ENCODE measurements at regions not wholly inside any gene's neighbourhood (a gene's known extent, or its start where the extent isn't known, plus 50 kb on each side); places are given as distances from the start of the nearest gene placed in this dataset.

DNA sequence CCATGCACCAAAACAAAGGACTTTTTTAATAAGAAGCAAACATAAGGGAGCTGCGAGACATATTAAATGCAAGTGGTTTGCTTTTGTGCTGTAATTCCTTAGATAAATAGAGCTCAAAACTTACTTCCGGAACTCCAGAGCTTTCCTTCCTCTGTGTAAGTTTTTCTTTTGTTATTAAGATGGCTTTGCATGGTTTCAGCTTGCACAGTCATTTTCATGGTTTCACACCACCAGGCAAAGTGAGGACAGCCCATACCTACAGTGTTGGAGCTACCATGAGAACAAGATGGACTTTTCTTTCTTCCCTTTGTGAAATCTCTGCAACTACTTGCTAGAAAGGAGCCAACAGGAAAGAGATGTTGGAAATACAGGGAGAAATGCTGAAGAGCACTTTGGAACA lies 368.0 kb downstream of the SETD4 start:
- intact Hi-C loops (cut with micrococcal nuclease) = no loop called here
- DNase-seq (ENCODE audit: low spot score) = no peak

DNA sequence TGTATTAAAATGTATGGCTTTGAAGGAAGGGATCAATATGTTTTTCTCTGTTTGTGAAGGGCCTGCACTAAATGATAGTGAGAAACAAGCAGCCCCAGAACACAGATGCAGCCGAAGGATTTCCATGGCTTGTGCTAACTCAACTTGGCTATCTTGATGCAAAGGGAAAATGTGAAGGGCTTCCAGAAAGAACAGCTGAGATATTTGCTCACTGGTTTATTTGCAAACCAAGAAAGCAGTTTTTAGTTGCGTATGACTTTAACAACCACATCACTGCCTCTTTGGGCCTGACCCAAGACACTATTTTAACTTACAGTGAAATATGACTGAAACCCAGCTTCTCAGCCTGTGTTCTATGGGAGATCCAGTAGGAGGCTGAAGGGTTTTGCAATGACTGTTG lies 369.9 kb downstream of the SETD4 start:
- Mint-ChIP-seq H3K4me1 (ENCODE audit: low read depth) (peaks cover 6% of the 10 kb centered on the region), H3K27me3 (ENCODE audit: insufficient read depth) (peaks cover 14% of the 10 kb centered on the region), H3K9me3 (peaks cover 9% of the 10 kb centered on the region), H3K36me3 (ENCODE audit: low read depth) (no peaks in the 10 kb centered on the region), H3K4me3 (no peak overlapping the region), H3K27ac (no peak overlapping the region)
- DNase-seq (ENCODE audit: low spot score) = no peak
- intact Hi-C loops (cut with micrococcal nuclease) = no loop called here

More for the DNA sequence above, 368.0 kb downstream of the SETD4 start:
- H3K4me1 Mint-ChIP-seq (ENCODE audit: low read depth) = peaks cover 6% of the 10 kb centered on the region
- peaks cover 12% of the 10 kb centered on the region for H3K27me3 Mint-ChIP-seq (ENCODE audit: insufficient read depth)
- no peaks in the 10 kb centered on the region for H3K36me3 Mint-ChIP-seq (ENCODE audit: low read depth)
- no peak overlapping the region for H3K27ac Mint-ChIP-seq
- H3K9me3 Mint-ChIP-seq = peaks cover 9% of the 10 kb centered on the region
- no peak overlapping the region for H3K4me3 Mint-ChIP-seq

DNA sequence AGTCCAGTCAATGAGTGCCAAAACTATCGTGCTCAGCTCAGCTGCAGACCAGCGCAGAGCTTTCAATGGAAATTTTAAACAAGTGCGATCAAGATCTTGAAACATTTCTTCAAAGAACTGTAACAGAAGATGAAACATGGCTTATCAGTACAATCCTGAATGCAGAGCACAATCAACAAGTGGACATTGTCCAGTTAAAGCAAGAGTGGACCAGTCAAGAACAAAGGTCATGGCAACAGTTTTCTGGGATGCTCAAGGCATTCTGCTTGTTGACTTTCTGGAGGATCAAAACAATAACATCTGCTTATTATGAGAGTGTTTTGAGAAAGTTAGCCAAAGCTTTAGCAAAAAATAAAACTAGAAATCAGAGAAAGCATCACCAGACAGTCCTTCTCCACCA lies 374.2 kb downstream of the SETD4 start:
- no peak overlapping the region for H3K27ac Mint-ChIP-seq
- H3K9me3 Mint-ChIP-seq = no peaks in the 10 kb centered on the region
- H3K4me3 Mint-ChIP-seq = no peak overlapping the region
- no peaks in the 10 kb centered on the region for H3K36me3 Mint-ChIP-seq (ENCODE audit: low read depth)
- H3K4me1 Mint-ChIP-seq (ENCODE audit: low read depth) = peaks cover 13% of the 10 kb centered on the region
- intact Hi-C loops (cut with micrococcal nuclease) = no loop called here
- H3K27me3 Mint-ChIP-seq (ENCODE audit: insufficient read depth) = peaks cover 22% of the 10 kb centered on the region
- DNase-seq (ENCODE audit: low spot score) = no peak

DNA sequence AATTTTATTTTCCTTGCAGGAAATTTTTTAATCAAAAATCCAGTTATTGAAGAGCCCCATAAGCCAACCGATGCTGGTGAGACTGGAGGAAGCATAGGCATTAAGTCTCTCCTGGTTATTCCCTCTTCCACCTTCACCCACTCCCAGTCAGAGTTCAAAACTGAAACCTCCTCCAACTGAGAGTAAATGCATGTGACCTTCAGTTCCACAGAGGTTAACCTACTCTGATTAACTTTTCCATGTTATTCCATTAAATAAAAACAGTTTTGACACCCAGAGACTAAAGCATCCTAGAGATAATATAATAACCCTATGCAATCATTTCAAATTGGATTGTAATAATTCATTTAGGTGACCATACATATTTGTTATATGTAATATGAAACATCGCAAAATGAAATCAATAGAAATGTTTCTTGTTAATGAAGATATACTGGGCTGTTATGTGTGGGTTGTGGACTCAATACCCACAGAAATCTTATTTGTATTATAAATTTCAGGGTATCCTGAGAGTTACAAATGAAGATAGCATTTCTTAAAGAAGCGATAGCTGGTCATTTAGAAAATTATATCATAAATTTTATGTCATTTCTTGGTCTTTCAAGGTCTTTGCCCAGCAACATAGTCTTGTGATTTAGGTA lies 376.5 kb downstream of the SETD4 start:
- Mint-ChIP-seq H3K4me3 (no peak overlapping the region), H3K27ac (no peak overlapping the region), H3K9me3 (no peaks in the 10 kb centered on the region), H3K36me3 (ENCODE audit: low read depth) (no peaks in the 10 kb centered on the region), H3K27me3 (ENCODE audit: insufficient read depth) (peaks cover 19% of the 10 kb centered on the region), H3K4me1 (ENCODE audit: low read depth) (peaks cover 13% of the 10 kb centered on the region)
- intact Hi-C loops (cut with micrococcal nuclease) = no loop called here
- DNase-seq (ENCODE audit: low spot score) = no peak

DNA sequence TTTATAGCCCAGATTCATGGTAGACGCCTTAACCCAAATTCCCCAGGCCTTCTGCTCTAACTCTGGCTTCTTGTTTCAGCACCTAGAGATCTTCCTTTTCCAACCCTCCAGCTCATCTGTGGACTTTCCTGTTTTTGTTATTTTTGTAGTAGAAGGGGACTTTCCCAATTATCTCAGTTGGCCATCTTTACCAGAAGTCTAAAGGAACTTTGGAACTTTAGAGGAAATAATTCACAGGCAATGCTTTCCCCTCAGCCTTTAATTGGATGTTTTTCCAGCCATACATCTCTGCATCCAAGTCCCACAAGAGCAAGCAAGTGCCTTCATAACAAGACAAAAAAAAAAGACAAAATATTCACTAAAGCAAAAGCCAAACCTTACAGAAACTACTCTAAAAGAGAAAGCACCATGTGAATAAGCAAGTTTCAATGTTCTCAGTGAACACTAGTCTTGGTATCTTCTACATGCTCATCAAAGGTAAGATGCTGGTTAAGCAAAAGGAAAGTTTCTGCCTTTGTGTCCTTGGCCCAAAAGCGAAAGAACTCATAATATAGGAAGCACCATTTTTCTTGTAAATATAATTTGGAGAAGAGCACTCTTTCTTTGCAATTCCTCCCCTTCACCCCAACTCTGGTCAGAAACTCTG lies 377.3 kb downstream of the SETD4 start:
- peaks cover 19% of the 10 kb centered on the region for H3K27me3 Mint-ChIP-seq (ENCODE audit: insufficient read depth)
- peaks cover 13% of the 10 kb centered on the region for H3K4me1 Mint-ChIP-seq (ENCODE audit: low read depth)
- no peak overlapping the region for H3K4me3 Mint-ChIP-seq
- intact Hi-C loops (cut with micrococcal nuclease) = no loop called here
- H3K9me3 Mint-ChIP-seq = no peaks in the 10 kb centered on the region
- no peak for DNase-seq (ENCODE audit: low spot score)
- no peaks in the 10 kb centered on the region for H3K36me3 Mint-ChIP-seq (ENCODE audit: low read depth)
- H3K27ac Mint-ChIP-seq = no peak overlapping the region

DNA sequence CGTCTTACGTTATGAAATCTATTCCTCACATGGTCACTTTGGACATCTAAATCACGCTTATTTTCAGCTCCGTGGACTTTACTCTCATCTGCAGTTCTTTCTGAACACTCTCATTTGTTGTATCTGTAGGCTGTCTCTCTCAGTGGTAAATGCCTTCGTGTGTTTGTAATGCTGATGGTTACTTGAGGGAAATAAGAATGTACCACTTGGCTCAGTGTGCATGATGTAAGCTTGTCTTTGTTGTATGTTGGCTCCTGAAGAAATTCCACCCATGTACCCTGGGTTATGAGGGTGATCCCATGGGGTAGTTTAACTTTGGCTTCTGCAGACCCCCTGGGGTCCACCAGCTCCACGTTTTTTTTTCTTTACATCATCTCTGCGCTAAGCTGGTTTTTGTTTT lies 378.4 kb downstream of the SETD4 start:
- H3K4me1 Mint-ChIP-seq (ENCODE audit: low read depth) = peaks cover 13% of the 10 kb centered on the region
- no peaks in the 10 kb centered on the region for H3K36me3 Mint-ChIP-seq (ENCODE audit: low read depth)
- H3K9me3 Mint-ChIP-seq = no peaks in the 10 kb centered on the region
- H3K27ac Mint-ChIP-seq = no peak overlapping the region
- intact Hi-C loops (cut with micrococcal nuclease) = no loop called here
- H3K27me3 Mint-ChIP-seq (ENCODE audit: insufficient read depth) = peaks cover 17% of the 10 kb centered on the region
- no peak for DNase-seq (ENCODE audit: low spot score)
- H3K4me3 Mint-ChIP-seq = no peak overlapping the region

DNA sequence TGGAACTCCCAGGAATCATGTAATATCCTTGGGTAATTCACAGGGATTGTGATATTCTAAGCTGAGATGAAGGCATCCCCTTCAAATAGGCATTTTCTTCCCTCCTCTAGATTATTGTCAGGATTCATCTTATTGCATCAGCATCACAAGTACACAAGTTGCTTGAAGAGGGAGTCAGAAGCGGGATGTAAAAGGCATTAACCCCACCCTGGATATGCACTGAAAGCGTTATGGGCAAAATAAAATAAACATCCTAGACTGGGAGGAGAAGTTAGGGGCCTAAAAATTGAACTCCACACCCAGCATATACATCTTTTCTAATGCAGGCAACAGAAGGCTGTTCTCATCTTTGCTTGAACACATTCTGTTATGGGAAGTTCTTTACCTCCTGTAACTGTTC lies 381.2 kb downstream of the SETD4 start:
- Mint-ChIP-seq H3K27me3 (ENCODE audit: insufficient read depth) (peaks cover 14% of the 10 kb centered on the region), H3K27ac (no peak overlapping the region), H3K36me3 (ENCODE audit: low read depth) (no peaks in the 10 kb centered on the region), H3K4me3 (no peak overlapping the region), H3K4me1 (ENCODE audit: low read depth) (peaks cover 17% of the 10 kb centered on the region), H3K9me3 (no peaks in the 10 kb centered on the region)
- no peak for DNase-seq (ENCODE audit: low spot score)
- intact Hi-C loops (cut with micrococcal nuclease) = no loop called here

DNA sequence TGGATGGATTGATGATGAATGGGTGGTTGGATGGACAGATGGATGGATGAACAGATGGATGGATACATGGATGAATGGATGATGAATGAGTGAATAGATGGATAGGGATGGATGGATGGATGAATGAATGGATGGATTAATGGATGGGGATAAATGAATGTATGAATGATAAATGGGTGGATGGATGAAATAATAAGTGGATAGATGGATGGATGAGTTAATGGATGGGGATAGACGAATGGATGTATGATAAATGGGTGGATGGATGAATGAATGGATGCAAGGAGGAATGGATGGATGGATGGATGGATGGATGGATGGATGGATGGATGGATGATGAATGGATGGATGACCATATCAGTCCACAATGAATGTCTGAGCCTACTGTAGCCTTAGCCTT lies 381.9 kb downstream of the SETD4 start:
- intact Hi-C loops (cut with micrococcal nuclease) = no loop called here
- DNase-seq (ENCODE audit: low spot score) = no peak
- Mint-ChIP-seq H3K4me1 (ENCODE audit: low read depth) (peaks cover 12% of the 10 kb centered on the region), H3K27me3 (ENCODE audit: insufficient read depth) (peaks cover 14% of the 10 kb centered on the region), H3K9me3 (no peaks in the 10 kb centered on the region), H3K4me3 (no peak overlapping the region), H3K36me3 (ENCODE audit: low read depth) (no peaks in the 10 kb centered on the region), H3K27ac (no peak overlapping the region)

DNA sequence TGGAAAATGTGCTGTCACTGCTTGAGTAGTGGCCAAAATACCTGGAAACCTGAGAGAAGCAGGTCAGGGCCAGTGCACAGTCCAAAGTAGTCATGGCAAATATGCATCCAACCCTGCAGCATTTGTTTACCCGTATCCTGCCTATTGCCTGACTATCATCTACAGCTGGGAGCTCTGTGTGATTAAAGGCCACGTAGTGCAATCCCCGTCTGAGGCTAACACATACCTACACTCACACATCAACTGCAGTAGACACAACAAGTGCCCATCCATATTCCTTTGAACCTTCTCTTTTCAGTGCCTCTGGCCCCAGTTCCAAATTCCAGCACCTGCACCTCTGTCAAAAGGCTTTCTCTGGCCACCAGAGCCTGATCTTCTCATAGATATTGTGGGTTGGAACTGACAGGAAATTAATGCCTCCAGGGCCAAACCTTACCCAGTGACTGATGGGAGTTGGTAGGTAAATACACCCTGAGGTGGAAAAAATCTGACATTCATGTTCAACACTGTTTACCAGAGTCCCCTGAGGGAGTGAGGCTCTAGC lies 383.0 kb downstream of the SETD4 start:
- DNase-seq (ENCODE audit: low spot score) = no peak
- H3K4me3 Mint-ChIP-seq = no peak overlapping the region
- H3K9me3 Mint-ChIP-seq = no peaks in the 10 kb centered on the region
- H3K4me1 Mint-ChIP-seq (ENCODE audit: low read depth) = peaks cover 4% of the 10 kb centered on the region
- no peak overlapping the region for H3K27ac Mint-ChIP-seq
- H3K36me3 Mint-ChIP-seq (ENCODE audit: low read depth) = no peaks in the 10 kb centered on the region
- peaks cover 14% of the 10 kb centered on the region for H3K27me3 Mint-ChIP-seq (ENCODE audit: insufficient read depth)
- intact Hi-C loops (cut with micrococcal nuclease) = no loop called here

DNA sequence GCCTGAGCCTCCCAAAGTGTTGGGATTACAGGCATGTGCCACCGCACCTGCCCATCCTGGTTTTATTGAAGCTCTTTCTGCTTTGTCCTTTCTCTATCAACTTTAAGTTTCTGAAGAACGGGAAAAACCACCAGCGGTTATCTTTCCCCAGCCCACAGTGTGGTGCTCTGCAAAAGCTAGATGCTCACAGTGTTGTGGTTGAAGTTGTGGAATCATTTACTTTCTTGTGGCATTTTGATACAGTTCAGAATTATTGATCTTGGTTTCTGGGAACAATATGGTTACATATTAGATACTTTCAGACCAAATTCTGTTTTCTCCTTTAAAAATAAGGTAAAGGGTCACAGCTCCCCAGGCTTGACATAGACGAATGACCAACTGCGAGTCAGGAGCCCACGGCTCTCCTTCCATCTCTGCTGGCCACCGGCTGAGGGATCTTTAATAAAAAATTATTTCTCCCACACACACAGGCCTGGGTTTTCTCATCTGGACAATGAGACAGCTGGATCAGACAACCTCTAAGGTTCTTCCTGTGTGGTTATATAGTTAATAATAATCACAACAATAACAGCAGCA lies 385.3 kb downstream of the SETD4 start:
- H3K27ac Mint-ChIP-seq = no peak overlapping the region

DNA sequence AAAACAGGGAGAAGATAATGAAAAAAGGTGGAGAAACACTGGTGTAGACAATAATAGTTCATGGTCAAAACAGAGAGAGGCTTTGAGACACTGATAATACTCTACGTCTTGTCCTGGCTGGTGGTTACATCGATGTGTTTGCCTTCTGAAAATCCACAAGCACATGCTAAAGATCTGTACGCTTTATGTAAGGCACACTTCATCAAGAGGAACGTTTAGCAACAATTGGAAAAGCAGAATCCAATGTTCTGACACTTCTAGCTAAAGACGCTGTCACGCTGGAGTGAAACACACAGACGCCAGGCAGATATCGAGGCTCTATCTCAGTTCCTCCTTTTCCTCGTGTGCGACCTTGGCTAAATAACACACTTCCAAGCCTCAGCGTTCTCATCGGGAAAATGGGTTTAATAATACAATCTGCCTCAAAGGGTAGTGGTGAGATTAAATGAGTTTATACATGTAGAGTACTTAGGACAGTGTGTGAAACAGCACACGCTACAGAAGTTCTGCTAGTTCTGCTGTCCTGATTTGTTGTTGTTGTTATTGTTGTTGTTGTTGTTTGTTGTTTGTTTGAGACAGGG lies 386.1 kb downstream of the SETD4 start:
- intact Hi-C loops (cut with micrococcal nuclease) = no loop called here
- Mint-ChIP-seq H3K36me3 (ENCODE audit: low read depth) (no peaks in the 10 kb centered on the region), H3K9me3 (no peaks in the 10 kb centered on the region), H3K4me3 (no peak overlapping the region), H3K4me1 (ENCODE audit: low read depth) (peaks cover 4% of the 10 kb centered on the region), H3K27ac (no peak overlapping the region), H3K27me3 (ENCODE audit: insufficient read depth) (peaks cover 15% of the 10 kb centered on the region)
- DNase-seq (ENCODE audit: low spot score) = no peak

More for the DNA sequence above, 385.3 kb downstream of the SETD4 start:
- Mint-ChIP-seq H3K9me3 (no peaks in the 10 kb centered on the region), H3K4me3 (no peak overlapping the region), H3K27me3 (ENCODE audit: insufficient read depth) (peaks cover 13% of the 10 kb centered on the region), H3K4me1 (ENCODE audit: low read depth) (peaks cover 4% of the 10 kb centered on the region), H3K36me3 (ENCODE audit: low read depth) (no peaks in the 10 kb centered on the region)
- DNase-seq (ENCODE audit: low spot score) = no peak
- intact Hi-C loops (cut with micrococcal nuclease) = no loop called here

DNA sequence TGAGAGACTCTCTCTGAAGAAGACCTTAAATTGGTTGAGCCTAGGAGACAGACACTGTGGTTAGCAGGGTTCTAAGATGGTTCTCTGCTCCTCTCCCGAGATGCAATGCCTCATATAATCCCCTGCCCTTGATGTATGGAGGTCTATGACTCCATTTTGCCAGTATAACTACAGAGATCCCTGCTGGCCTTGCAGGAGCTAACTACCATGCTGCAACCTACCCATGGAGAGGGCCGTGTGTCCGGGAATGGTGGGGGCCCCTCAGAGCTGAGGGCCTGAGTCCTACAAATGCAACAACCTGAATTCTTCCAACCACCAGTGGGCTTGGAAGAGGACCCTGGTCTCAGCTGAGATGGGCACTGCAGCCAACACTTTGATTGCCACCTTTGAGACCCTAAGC lies 388.0 kb downstream of the SETD4 start:
- H3K27ac Mint-ChIP-seq = no peak overlapping the region
- DNase-seq (ENCODE audit: low spot score) = no peak
- intact Hi-C loops (cut with micrococcal nuclease) = no loop called here
- H3K9me3 Mint-ChIP-seq = no peaks in the 10 kb centered on the region
- H3K4me3 Mint-ChIP-seq = no peak overlapping the region
- no peaks in the 10 kb centered on the region for H3K36me3 Mint-ChIP-seq (ENCODE audit: low read depth)
- H3K27me3 Mint-ChIP-seq (ENCODE audit: insufficient read depth) = peaks cover 19% of the 10 kb centered on the region
- peaks cover 4% of the 10 kb centered on the region for H3K4me1 Mint-ChIP-seq (ENCODE audit: low read depth)

DNA sequence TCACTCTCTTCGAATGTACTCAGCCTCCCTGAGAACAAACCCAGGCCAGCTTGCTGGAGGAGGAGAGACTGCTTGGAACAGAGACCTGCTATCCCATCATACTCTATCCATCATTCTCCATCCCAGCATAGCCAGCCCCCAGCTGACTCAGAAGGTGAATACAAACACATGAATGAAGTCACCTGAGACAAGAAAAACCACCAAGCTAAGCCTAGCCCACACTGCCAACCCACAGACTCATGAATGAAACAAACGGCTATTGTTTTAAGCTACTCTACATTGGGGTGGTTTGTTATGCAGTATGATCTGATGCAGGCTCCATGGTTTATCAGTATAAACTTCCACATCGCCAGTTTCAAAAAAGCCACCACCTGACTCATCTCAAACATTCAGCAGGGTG lies 395.6 kb downstream of the SETD4 start:
- DNase-seq (ENCODE audit: low spot score) = no peak
- Mint-ChIP-seq H3K9me3 (no peaks in the 10 kb centered on the region), H3K36me3 (ENCODE audit: low read depth) (no peaks in the 10 kb centered on the region), H3K4me3 (no peak overlapping the region), H3K27me3 (ENCODE audit: insufficient read depth) (peaks cover 14% of the 10 kb centered on the region), H3K27ac (no peak overlapping the region), H3K4me1 (ENCODE audit: low read depth) (no peaks in the 10 kb centered on the region)
- intact Hi-C loops (cut with micrococcal nuclease) = no loop called here
